Activated T-helper 1 cell treated with Interleukin-2 at 50 U/mL for 16 hours (primary cell): ENCODE measurements at regions not wholly inside any gene's neighbourhood (a gene's known extent, or its start where the extent isn't known, plus 50 kb on each side); places are given as distances from the start of the nearest gene placed in this dataset.

Source experiments
- DNase-seq: peaks from one replicate; pipeline ENCODE4 v3.0.0-alpha.2; 2020; ENCODE audit warnings: low read depth

- no peak for DNase-seq
Measured at GRCh38 chr6:15993716-15994228, 135.1 kb upstream of the MYLIP start.

DNA sequence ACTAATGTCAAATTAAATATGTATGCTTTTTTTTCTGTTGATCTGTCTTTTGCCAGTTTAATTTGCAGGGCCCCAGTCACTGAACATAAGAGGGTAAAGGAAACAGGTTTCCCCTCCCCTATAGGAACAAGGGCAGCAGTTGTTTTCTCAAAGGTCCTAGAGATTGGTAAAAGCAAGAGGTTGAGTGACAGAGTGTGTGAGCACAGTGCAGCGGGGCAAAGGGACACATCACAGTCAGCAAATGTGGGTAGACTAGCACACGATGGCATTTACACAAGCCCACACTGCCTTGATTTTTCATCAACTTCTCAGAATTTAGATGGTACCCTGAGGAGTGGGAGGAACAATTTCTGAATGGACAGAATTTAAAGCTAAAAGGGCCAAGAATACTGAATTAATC is 138.7 kb upstream of the MYLIP start:
- no peak for DNase-seq

DNA sequence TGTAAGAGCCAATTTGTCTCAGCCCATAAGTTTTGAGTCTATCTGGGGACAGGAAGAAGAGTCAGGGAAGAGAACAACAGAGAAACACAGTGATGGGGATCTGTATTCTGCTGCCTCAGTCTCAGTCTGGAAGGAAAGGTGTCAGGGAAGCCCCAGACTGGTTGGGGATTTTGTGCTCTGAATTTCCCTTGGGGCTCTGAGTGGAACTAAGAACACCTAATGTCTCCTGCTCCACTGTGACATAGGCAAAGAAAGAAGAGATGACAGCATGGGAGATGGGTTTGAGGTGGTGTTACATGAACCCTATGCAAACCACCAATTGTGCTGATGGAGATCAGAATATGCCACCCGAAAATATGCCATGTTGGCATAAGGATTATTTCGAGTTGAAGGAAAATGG is 139.5 kb upstream of the MYLIP start:
- DNase-seq = no peak

GRCh38 chr6:15987569-15987968 is 141.3 kb upstream of the MYLIP start:
- no peak for DNase-seq

DNA sequence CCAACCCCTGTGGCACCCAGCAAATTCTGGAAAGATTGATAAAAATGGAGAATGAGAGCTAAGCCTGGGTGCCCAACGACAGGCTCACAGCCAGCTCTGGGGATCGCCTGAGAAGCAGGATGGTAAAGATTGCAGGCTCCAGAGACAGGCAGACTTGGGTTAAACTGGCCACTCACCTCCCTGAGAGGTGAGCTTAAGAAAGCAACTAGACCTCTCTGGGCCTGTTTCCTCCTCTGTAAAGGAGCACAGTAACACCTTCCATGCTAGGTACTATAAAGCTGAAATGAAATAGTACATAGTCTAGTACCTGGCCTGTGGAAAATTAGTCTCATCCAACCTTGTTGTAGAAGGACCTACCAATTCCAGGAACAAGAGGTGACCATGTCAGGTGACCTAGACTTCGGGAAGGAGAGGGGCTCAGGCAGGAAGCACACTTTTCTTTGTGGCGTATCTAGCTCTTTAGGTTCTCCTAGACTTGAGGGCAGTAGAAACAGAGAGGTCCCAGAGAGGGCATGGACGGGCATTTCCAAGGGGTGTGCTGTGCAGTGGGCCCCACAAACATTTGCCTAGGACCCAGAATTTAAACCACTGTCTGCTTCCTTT is 142.8 kb upstream of the MYLIP start:
- no peak for DNase-seq

GRCh38 chr6:15985379-15985959 is 143.4 kb upstream of the MYLIP start:
- no peak for DNase-seq

DNA sequence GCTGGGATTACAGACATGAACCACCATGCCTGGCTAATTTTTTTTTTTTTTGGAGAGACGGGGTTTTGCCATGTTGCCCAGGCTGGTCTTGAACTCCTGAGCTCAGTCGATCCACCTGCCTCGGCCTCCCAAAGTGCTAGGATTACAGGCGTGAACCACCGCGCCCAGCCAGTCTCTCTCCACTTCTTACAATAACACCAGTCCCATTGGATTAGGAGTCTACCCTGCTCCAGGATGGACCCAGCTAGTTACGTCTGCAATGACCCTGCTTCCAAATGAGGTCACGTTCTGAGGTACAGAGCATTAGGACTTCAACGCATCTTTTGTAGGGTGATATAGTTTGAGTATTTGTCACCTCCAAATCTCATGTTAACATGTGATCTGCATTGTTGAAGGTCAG is 146.9 kb upstream of the MYLIP start:
- DNase-seq = no peak

DNA sequence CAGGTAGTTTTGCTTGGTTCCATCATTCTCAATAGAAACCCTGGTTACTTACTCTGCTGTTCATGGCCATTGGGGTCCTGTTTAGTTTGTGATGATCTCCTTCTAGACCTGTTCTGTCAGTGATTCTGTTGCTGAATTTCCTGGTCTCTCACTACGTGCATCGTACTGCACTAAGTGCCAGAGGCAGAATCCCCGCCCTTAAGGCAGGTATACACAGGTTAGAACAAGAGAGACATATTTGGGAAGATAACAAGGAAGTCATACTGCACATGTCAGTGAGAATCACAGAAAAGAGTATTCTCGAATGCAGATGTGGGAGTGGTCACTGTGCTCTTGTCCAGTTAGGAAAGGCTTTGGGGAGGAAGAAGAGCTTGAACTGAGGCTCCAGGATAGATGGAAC is 148.1 kb upstream of the MYLIP start:
- DNase-seq = no peak

DNA sequence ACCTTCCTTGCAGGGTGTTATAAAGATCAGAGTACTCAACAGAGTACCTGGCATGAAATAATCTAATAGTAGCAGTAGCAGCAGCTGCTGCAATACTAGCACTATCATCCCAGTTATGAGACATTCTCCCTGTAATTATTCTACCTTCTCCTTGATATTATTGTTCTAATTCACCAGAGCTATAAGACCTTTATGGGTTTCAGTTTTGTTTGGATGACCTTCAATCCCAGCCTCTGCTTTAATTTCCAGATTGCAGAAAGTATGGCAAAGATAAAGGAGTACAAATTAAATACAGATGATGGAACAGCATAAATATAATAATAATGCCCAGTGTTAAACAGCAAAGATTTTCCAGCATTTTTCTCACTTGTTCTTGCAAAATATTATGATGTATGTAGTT is 150.5 kb upstream of the MYLIP start:
- DNase-seq = no peak

DNA sequence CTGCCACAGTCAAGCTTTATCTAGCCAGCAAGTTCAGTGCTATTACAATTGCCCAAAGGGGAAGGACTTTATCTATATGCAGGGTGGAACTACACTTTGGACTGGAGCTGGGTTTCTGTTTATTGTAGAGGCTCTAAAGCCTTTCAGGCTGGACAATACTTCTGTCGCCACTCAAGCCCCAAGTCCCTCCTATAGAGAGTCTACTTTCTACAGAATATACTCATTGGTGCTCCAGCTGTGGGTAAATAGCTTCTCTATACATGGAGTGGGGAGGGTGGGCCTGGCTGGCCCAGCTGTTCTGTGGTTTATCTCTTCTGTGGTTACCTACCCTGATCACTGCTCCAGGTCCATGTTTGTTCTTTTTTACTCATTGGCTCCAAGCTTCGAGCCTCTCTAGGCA is 151.8 kb upstream of the MYLIP start:
- no peak for DNase-seq

GRCh38 chr6:15974817-15975216 is 154.1 kb upstream of the MYLIP start:
- DNase-seq = no peak

GRCh38 chr6:15970517-15970916 is 158.4 kb upstream of the MYLIP start:
- DNase-seq = no peak

DNA sequence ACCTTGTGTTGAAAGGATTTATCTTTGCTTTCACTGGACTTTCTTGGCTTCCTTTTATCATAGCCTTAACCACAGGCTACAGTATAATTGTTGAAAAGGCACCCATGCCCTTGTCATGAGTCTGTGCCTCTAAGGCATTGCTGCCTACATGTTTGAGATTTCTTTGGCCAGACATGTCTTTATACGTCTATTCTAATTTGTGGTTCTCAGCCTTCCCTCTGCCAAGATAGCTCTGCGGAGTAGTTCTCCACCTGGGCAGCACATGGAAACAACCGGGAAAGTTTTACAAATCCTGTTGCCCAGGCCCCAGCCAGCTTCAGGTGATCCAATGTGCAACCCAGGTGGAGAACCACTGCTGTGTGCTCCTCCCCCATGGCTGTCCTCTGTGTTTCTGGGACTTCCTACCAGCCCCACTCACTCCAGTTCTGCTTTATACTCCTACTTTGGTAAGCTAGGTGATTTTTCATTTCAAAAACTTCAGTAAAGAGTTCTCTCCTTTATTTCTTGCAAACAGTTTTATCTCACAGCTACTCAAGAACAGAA is 159.6 kb upstream of the MYLIP start:
- no peak for DNase-seq

GRCh38 chr6:15968519-15968918 is 160.4 kb upstream of the MYLIP start:
- DNase-seq = no peak

- DNase-seq = no peak
Measured at GRCh38 chr6:15966000-15966520, 162.8 kb upstream of the MYLIP start.

DNA sequence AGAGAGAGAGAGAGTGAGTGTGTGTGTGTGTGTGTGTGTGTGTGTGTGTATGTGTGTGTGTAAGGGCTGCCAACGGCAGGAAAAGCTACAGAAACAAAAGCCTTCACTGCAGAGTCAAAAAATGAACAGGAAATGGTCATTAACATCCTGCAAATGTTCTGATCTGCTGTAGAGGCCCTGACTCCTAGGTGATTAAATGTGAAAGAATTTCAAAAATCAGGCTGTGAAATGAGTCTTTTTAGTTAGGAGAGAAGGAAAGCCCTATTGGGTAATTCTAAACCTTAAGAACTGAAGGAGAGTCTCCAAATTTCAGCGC is 166.5 kb upstream of the MYLIP start:
- DNase-seq = no peak

DNA sequence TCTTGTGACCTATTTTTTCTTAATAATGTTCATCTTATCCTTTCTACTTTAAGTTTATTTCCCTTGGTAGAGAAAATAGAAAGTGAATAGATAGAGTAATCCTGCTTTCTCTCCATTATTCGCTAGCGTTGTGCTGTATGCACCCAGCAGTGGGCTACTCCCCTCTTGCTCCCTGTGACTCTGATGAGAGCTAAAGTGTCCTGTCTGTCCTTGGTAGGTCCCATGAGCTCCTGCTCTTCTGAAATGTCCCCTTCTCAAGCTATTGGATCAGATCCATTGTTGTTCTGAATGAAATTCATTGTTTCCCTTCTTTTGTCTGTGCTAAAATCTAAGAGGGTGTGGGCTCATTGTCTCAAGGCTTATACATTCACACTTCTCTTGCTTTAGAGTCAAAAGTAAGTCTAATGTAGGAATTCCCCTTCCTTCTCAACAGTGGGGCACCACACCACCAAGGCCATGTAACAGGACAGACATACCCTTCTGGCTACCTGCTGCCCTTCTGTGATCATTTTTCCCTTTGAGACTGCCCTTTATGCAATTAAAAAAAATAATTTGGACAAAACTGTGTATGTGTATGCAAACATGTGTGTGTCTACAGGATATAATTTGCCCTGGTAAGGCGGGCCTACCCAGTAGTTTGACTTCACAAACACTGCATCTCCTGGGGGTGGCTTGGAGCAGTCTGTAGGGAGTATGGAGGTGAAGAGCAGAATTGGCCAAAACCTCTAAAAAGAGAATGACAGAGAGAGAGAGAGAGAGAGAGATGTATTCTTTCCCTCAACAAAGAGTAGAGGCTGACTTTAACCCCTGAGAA is 167.0 kb upstream of the MYLIP start:
- no peak for DNase-seq

GRCh38 chr6:15960740-15961634 is 167.9 kb upstream of the MYLIP start:
- no peak for DNase-seq

GRCh38 chr6:15957655-15958169 is 171.2 kb upstream of the MYLIP start:
- DNase-seq = no peak

DNA sequence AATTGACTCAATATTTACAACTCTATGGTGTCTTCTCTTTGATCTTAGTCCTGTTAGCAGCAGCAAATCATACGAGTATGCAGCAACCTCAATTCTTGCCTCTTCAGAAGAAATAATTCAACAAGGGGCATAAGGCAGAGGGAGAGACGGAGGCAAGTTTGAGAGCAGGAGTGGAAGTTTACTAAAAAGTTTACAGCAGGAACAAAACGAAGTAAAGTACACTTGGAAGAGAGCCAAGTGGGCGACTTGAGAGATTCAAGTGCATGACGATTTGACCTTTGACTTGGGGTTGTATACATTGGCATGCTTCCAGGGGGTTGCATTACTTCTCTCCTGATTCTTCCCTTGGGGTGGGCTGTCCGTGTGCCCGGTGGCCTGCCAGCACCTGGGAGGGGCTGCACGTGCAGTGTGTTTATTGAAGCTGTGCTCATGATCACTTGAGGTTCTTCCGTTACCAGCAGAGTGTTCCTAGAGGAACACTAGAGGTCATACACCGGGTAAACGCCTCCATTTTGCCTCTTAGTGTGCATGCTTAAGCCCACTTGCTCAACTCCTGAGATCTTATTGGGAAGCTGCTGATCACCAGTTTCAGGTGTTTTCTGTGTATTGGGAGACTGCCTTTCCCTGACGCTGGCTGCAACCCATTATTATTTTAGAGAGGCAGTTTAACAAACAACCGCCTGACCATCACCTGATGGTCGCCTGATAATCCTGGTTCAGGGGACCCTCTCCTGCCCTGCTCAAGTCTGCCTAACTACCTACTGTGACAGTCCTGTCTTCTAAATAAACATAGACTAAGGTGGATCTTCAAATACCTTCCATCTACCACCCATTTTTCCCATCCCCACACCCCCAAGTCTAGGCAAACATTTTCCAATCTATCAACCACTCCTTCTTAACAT is 172.4 kb upstream of the MYLIP start:
- no peak for DNase-seq

- no peak for DNase-seq
Measured at GRCh38 chr6:15955484-15955883, 173.4 kb upstream of the MYLIP start.
